OCI-LY7 (cell line): ENCODE measurements at regions not wholly inside any gene's neighbourhood (a gene's known extent, or its start where the extent isn't known, plus 50 kb on each side); places are given as distances from the start of the nearest gene placed in this dataset.

Experiments
- BruUV-seq: library from RNA; stranded (reverse); fragments of 400-500 nt; replicated peaks from 2 replicates; lab custom pipeline; 2021; lab: Mats Ljungman, UMichigan
- CTCF ChIA-PET: fragments of 300-600 bp; sonication (Branson Sonifier 250); formaldehyde crosslinking; loops from one replicate; lab custom pipeline; 2022; ENCODE audit warnings: antibody characterized with exemption; ENCODE audit not compliant: unreplicated experiment; lab: Charles Lee
- POLR2A ChIA-PET: fragments of 300-600 bp; sonication (Branson Sonifier 250); formaldehyde crosslinking; loops from one replicate; lab custom pipeline; 2022; ENCODE audit warnings: antibody characterized with exemption; lab: Charles Lee
- DNase-seq: peaks from one replicate; pipeline ENCODE4 v3.0.0-alpha.2; 2015; ENCODE audit warnings: low spot score
- H2AFZ ChIP-seq: fragments of 200-600 bp; sonication (generic), shearing (Covaris generic); 2 replicates; pipeline ENCODE4 v1.6.1; 2014; ENCODE audit warnings: mild to moderate bottlenecking, antibody characterized with exemption, low read length, moderate library complexity
- H3K27ac ChIP-seq: fragments of 200-600 bp; sonication (generic); 2 replicates; pipeline ENCODE4 v1.5.1; 2014; ENCODE audit warnings: mixed run types, low read depth, mild to moderate bottlenecking, moderate library complexity, low read length, inconsistent platforms; ENCODE audit not compliant: poor library complexity, severe bottlenecking
- H3K36me3 ChIP-seq: fragments of 200-600 bp; sonication (generic); 2 replicates; pipeline ENCODE4 v1.6.1; 2014; ENCODE audit warnings: mild to moderate bottlenecking, antibody characterized with exemption, low read length, moderate library complexity, mixed read lengths; ENCODE audit not compliant: insufficient read depth
- H3K4me1 ChIP-seq: fragments of 200-600 bp; sonication (generic); 2 replicates; pipeline ENCODE4 v1.5.1; 2014; ENCODE audit warnings: mild to moderate bottlenecking, low read length; ENCODE audit not compliant: insufficient read depth, poor library complexity, severe bottlenecking
- H3K4me2 ChIP-seq: fragments of 200-600 bp; sonication (generic); 2 replicates; pipeline ENCODE4 v1.6.1; 2014; ENCODE audit warnings: mild to moderate bottlenecking, low read length
- H3K4me3 ChIP-seq: fragments of 200-600 bp; sonication (generic); 2 replicates; pipeline ENCODE4 v1.5.1; 2014; ENCODE audit warnings: mild to moderate bottlenecking, low read depth, low read length; ENCODE audit not compliant: poor library complexity, severe bottlenecking
- H3K79me2 ChIP-seq: fragments of 200-600 bp; sonication (generic); 2 replicates; pipeline ENCODE4 v1.6.1; 2016; ENCODE audit warnings: low read depth, mild to moderate bottlenecking, low read length, moderate library complexity, mixed read lengths; ENCODE audit not compliant: insufficient read depth
- H3K9me2 ChIP-seq: fragments of 200-600 bp; sonication (generic); 2 replicates; pipeline ENCODE4 v1.6.1; 2016; ENCODE audit warnings: mild to moderate bottlenecking, low read length, mixed read lengths; ENCODE audit not compliant: insufficient read depth
- H3K9me3 ChIP-seq: fragments of 200-600 bp; sonication (generic); 2 replicates; pipeline ENCODE4 v1.6.1; 2014; ENCODE audit warnings: mild to moderate bottlenecking, mixed run types, low read length, mixed read lengths
- H4K20me1 ChIP-seq: fragments of 200-600 bp; sonication (generic); 2 replicates; pipeline ENCODE4 v1.6.1; 2014; ENCODE audit warnings: mild to moderate bottlenecking, antibody characterized with exemption, low read length, moderate library complexity, mixed read lengths; ENCODE audit not compliant: insufficient read depth
- CTCF ChIP-seq: fragments of 200-600 bp; sonication (generic); conservative IDR thresholded peaks from 2 replicates; pipeline ENCODE4 v1.5.1; 2014; ENCODE audit warnings: mild to moderate bottlenecking, antibody characterized with exemption, low read length, moderate library complexity, mixed read lengths
- EZH2phosphoT487 ChIP-seq: fragments of 200-600 bp; sonication (generic); IDR thresholded peaks from 2 replicates; pipeline ENCODE4 v1.6.1; 2018; ENCODE audit warnings: low read depth, borderline replicate concordance, mild to moderate bottlenecking, mixed run types, antibody characterized with exemption, low read length, moderate library complexity, mixed read lengths
- intact Hi-C: fragments of 100-400 bp; cut with micrococcal nuclease; formaldehyde crosslinking; loops from one replicate; pipeline ENCODE4 v1.10.0; 2022; ENCODE audit not compliant: unreplicated experiment

- Histone ChIP-seq H3K9me2 (no peaks in the 10 kb centered on the region), H4K20me1 (no peaks in the 10 kb centered on the region; the same call in 1 of the 2 replicates), H3K4me3 (no peak overlapping the region), H3K79me2 (no peaks in the 10 kb centered on the region), H3K36me3 (no peaks in the 10 kb centered on the region), H2AFZ (no peak overlapping the region), H3K27ac (no peak overlapping the region), H3K4me2 (no peak overlapping the region), H3K9me3 (no peaks in the 10 kb centered on the region), H3K4me1 (no peaks in the 10 kb centered on the region)
- POLR2A ChIA-PET = no interaction called here
- intact Hi-C loops = no loop called here
- no peak for DNase-seq
- BruUV-seq = no TSS peak
- no peak for TF ChIP-seq CTCF
- TF ChIP-seq EZH2phosphoT487 = no peak
- CTCF ChIA-PET = no interaction called here
Measured at GRCh38 chr22:48806227-48806781, 1021.4 kb downstream of the BRD1 start.

- Histone ChIP-seq H3K4me3 (no peak overlapping the region), H3K79me2 (no peaks in the 10 kb centered on the region), H2AFZ (no peak overlapping the region), H3K9me3 (no peaks in the 10 kb centered on the region), H3K4me1 (no peaks in the 10 kb centered on the region), H3K27ac (no peak overlapping the region), H4K20me1 (no peaks in the 10 kb centered on the region; the same call in 1 of the 2 replicates), H3K4me2 (no peak overlapping the region), H3K36me3 (no peaks in the 10 kb centered on the region), H3K9me2 (no peaks in the 10 kb centered on the region)
- BruUV-seq = no TSS peak
- TF ChIP-seq CTCF (no peak), EZH2phosphoT487 (no peak)
- intact Hi-C loops = no loop called here
- no peak for DNase-seq
- ChIA-PET CTCF (no interaction called here), POLR2A (no interaction called here)
Measured at GRCh38 chr22:48805516-48805915, 1022.2 kb downstream of the BRD1 start.

GRCh38 chr22:48804811-48805301 is 1022.8 kb downstream of the BRD1 start:
- no peak for TF ChIP-seq EZH2phosphoT487
- TF ChIP-seq CTCF = no peak
- Histone ChIP-seq H3K36me3 (no peaks in the 10 kb centered on the region), H3K4me2 (no peak overlapping the region), H3K9me3 (no peaks in the 10 kb centered on the region), H3K27ac (no peak overlapping the region), H4K20me1 (no peaks in the 10 kb centered on the region; the same call in 1 of the 2 replicates), H3K9me2 (no peaks in the 10 kb centered on the region), H2AFZ (no peak overlapping the region), H3K4me3 (no peak overlapping the region), H3K79me2 (no peaks in the 10 kb centered on the region), H3K4me1 (no peaks in the 10 kb centered on the region)
- no TSS peak for BruUV-seq
- CTCF ChIA-PET = no interaction called here
- POLR2A ChIA-PET = no interaction called here
- DNase-seq = no peak
- intact Hi-C loops = no loop called here
